ENCODE measurements at regions not wholly inside any gene's neighbourhood (a gene's known extent, or its start where the extent isn't known, plus 50 kb on each side); places are given as distances from the start of the nearest gene placed in this dataset.

- TF ChIP-seq CTCF (IDR thresholded peaks at IDR 0.05) (no peak), POLR2A (IDR thresholded peaks at IDR 0.05) (no peak), POLR2AphosphoS5 (IDR thresholded peaks at IDR 0.05; ENCODE audit: insufficient read depth in 1 of 2, low read depth in 1 of 2) (no peak)
Measured at GRCh38 chr21:23960769-23961168, 1646.5 kb downstream of the MRPL39 start.

Measured in vagina (tissue), 2 donors.